Heart left ventricle (tissue), 16 donors: ENCODE measurements at regions not wholly inside any gene's neighbourhood (a gene's known extent, or its start where the extent isn't known, plus 50 kb on each side); places are given as distances from the start of the nearest gene placed in this dataset.

Experiments used
- ATAC-seq, 4 donors: fragments of 200-7000 bp; cut with Tn5 transposase; one replicate each; pipeline ENCODE4 v1.9.1; 2020 to 2022; ENCODE audit warnings: moderate library complexity in 4 of 4, mild to moderate bottlenecking in 3 of 4, moderate number of reproducible peaks in 1 of 4
- DNase-seq, 5 donors: peaks; one replicate each; pipeline ENCODE4 v3.0.0-alpha.2; 2020
- H3K27ac ChIP-seq, 12 donors: fragments of 200-600 bp; sonication (generic) in 4 of 12; one replicate each; pipeline versions ENCODE4 v1.5.0 to v1.8.0; 2016 to 2022; ENCODE audit warnings: mild to moderate bottlenecking in 2 of 12
- H3K27me3 ChIP-seq, 9 donors: fragments of 200-600 bp; sonication (generic) in 2 of 9; one replicate each; pipeline versions ENCODE4 v1.5.1 to v1.8.0; 2016 to 2022; ENCODE audit warnings: mild to moderate bottlenecking in 3 of 9
- H3K36me3 ChIP-seq, 9 donors: fragments of 200-600 bp; sonication (generic) in 2 of 9; one replicate each; pipeline versions ENCODE4 v1.5.0 to v1.8.0; 2018 to 2022; ENCODE audit warnings: mild to moderate bottlenecking in 2 of 9
- H3K4me1 ChIP-seq, 12 donors: fragments of 200-600 bp; sonication (generic) in 4 of 12; one replicate each; pipeline versions ENCODE4 v1.5.0 to v1.8.0; 2016 to 2022; ENCODE audit warnings: mild to moderate bottlenecking in 3 of 12
- H3K4me3 ChIP-seq, 12 donors: fragments of 200-600 bp; sonication (generic) in 4 of 12; one replicate each; pipeline versions ENCODE4 v1.5.0 to v1.8.0; 2017 to 2022; ENCODE audit warnings: mild to moderate bottlenecking in 9 of 12, moderate library complexity in 4 of 12
- H3K9me3 ChIP-seq, 12 donors: fragments of 200-600 bp; sonication (generic) in 4 of 12; one replicate each; pipeline versions ENCODE4 v1.5.0 to v1.8.0; 2016 to 2022; ENCODE audit warnings: mild to moderate bottlenecking in 1 of 12
- CTCF ChIP-seq, 12 donors: fragments of 200-600 bp; sonication (generic) in 4 of 12; IDR thresholded peaks; one replicate each; pipeline versions ENCODE4 v1.5.0 to v1.8.0; 2018 to 2022; ENCODE audit warnings: antibody characterized with exemption in 12 of 12, mild to moderate bottlenecking in 5 of 12
- POLR2A ChIP-seq, 2 donors: fragments of 450-650 bp; IDR thresholded peaks; one replicate each; pipeline ENCODE4 v1.6.1; 2017; ENCODE audit warnings: antibody characterized with exemption in 2 of 2, mild to moderate bottlenecking in 2 of 2, moderate library complexity in 2 of 2
- WGBS, 4 donors: extraction: QIAGEN DNeasy Blood & Tissue Kit in 2 of 4; methylation state at CpG; one replicate each; pipeline versions ENCODE4 v1.1.5 to v1.1.7; 2013 to 2018; 5-methylcytosine and 5-hydroxymethylcytosine counted together
- intact Hi-C, 10 donors: fragments of 100-400 bp; cut with DNase I; formaldehyde crosslinking; loops; one replicate each; pipeline versions ENCODE4 v1.11.1 to v1.14.2; 2022
- donor health status: ischemic (EF 13 %, LVEDD 7.1; RV severe dilation, severe dysfunction).
- donor health status: healthy with polysubstance abuse.
- donor health status: DM: no; HTN: yes; CAD: no.
- donor health status: DM: no; HTN: no; CAD: no.
- donor health status: ischemic (EF 25% LVEDD 6.9; RV normal size, moderate dysfunction).
- donor health status: ischemic (EF 25% LVEDD 5.7; RV mildly dilated, moderate dysfunction).
- donor health status: healthy.
- donor health status: DM: yes; HTN: yes; CAD: no.
- donor health status: ischemic (EF 35%, LVEDD 5.7; RV mildly dilated, moderate dysfunction).
- donor health status: nonischemic (EF 11% LVEDD 7.7; RV severe dilation, severe dysfunction).
- donor health status: DM: yes; HTN: yes; CAD: no.
- donor health status: PGD.
- donor health status: ischemic (EF 29% LVEDD 5.4; RV normal size, mild dysfunction).
- donor health status: nonischemic (EF 23%, LVEDD 6.1; RV moderate dilation, normal function).

GRCh38 chr13:112187527-112188297 lies 120.8 kb downstream of the SOX1 start:
- Histone ChIP-seq H3K4me3 (no peak overlapping the region), H3K27ac (no peak overlapping the region), H3K27me3 (no peaks in the 10 kb centered on the region), H3K36me3 (no peaks in the 10 kb centered on the region), H3K4me1 (no peaks in the 10 kb centered on the region), H3K9me3 (peaks cover 0 to 2% (median 0%) of the 10 kb centered on the region in 12 donors)
- no peak for ATAC-seq
- TF ChIP-seq POLR2A (IDR thresholded peaks at IDR 0.05), result no peak
- no peak for TF ChIP-seq CTCF (IDR thresholded peaks at IDR 0.05)
- DNase-seq, result no peak
- intact Hi-C loops, result no loop called here
- 89 to 92% (median 91%) methylated on average over 18 of the region's 18 CpGs for WGBS, 4 donors

GRCh38 chr13:112188298-112188610 lies 121.3 kb downstream of the SOX1 start:
- Histone ChIP-seq H3K36me3 (no peaks in the 10 kb centered on the region), H3K27me3 (no peaks in the 10 kb centered on the region), H3K4me3 (no peak overlapping the region), H3K27ac (no peak overlapping the region), H3K4me1 (no peaks in the 10 kb centered on the region), H3K9me3 (peaks cover 0 to 8% (median 0%) of the 10 kb centered on the region in 12 donors)
- DNase-seq (no peak), ATAC-seq (no peak)
- 84 to 89% (median 86%) methylated on average over 6 of the region's 6 CpGs for WGBS, 4 donors
- intact Hi-C loops, result no loop called here
- TF ChIP-seq CTCF (IDR thresholded peaks at IDR 0.05) (no peak), POLR2A (IDR thresholded peaks at IDR 0.05) (no peak)

GRCh38 chr13:112193463-112194166 lies 126.7 kb downstream of the SOX1 start:
- WGBS, 4 donors, result 83 to 88% (median 87%) methylated on average over 15 of the region's 15 CpGs
- DNase-seq (no peak), ATAC-seq (no peak)
- no peak overlapping the region for H3K27ac ChIP-seq
- H3K4me1 ChIP-seq, result no peaks in the 10 kb centered on the region
- intact Hi-C loops, result no loop called here
- H3K9me3 ChIP-seq, result peaks cover 0 to 11% (median 0%) of the 10 kb centered on the region in 12 donors
- peaks cover 0 to 9% (median 0%) of the 10 kb centered on the region in 9 donors for H3K27me3 ChIP-seq
- TF ChIP-seq CTCF (IDR thresholded peaks at IDR 0.05) (no peak), POLR2A (IDR thresholded peaks at IDR 0.05) (no peak)
- H3K4me3 ChIP-seq, result no peak overlapping the region
- no peaks in the 10 kb centered on the region for H3K36me3 ChIP-seq

- intact Hi-C loops, result no loop called here
- no peak for DNase-seq
- Histone ChIP-seq H3K9me3 (peaks cover 0 to 11% (median 0%) of the 10 kb centered on the region in 12 donors), H3K4me3 (no peak overlapping the region), H3K27me3 (peaks cover 0 to 12% (median 0%) of the 10 kb centered on the region in 9 donors), H3K4me1 (no peaks in the 10 kb centered on the region), H3K27ac (no peak overlapping the region), H3K36me3 (no peaks in the 10 kb centered on the region)
- TF ChIP-seq POLR2A (IDR thresholded peaks at IDR 0.05), result no peak
- TF ChIP-seq CTCF (IDR thresholded peaks at IDR 0.05), result no peak
- no peak for ATAC-seq
- 81 to 93% (median 92%) methylated on average over 11 to 22 of the region's 22 CpGs for WGBS, 4 donors
Measured at GRCh38 chr13:112194167-112194530, 127.2 kb downstream of the SOX1 start.
